ENCODE measurements at regions not wholly inside any gene's neighbourhood (a gene's known extent, or its start where the extent isn't known, plus 50 kb on each side); places are given as distances from the start of the nearest gene placed in this dataset.
"Not testable (repeated sequence)": the region's sequence is repeated elsewhere in the genome, so short reads cannot be mapped to it uniquely, and the experiment has no call there.

DNA sequence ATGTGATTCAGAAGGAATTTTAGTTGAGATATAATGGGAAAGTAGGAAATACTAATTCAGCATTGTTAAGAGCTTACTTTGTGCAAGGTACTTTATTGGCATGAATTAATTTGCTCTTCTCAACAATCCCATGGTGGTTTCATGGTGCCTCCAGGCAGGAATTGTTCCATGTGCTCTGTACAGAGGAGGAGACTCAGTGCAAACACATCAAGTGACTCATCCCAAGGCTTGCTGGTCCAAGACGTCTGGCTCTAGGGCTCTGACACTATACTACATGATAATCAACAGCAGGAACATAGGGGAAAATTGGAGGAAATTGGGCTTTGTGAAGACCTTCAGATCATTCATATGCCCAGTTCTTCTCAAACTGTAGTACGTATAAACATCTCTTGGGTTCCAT, 66.5 kb upstream of the PRKG1 start:
- no peak for DNase-seq (ENCODE audit: low read depth, low spot score)
- no peaks in the 10 kb centered on the region for H3K4me1 ChIP-seq (ENCODE audit: insufficient read depth, insufficient read length)
- no peak for TF ChIP-seq YY1 (IDR thresholded peaks at IDR 0.05; ENCODE audit: insufficient read depth, insufficient read length)
- TF ChIP-seq ZNF274 (IDR thresholded peaks at IDR 0.05; ENCODE audit: low read depth, low read length), result no peak
- TF ChIP-seq SUZ12 (IDR thresholded peaks at IDR 0.05; ENCODE audit: extremely low read depth, insufficient read depth, insufficient read length), result no peak
- no peaks in the 10 kb centered on the region for H3K27me3 ChIP-seq (ENCODE audit: insufficient read depth, insufficient read length)
- H3K9ac ChIP-seq (ENCODE audit: insufficient read length, low read depth), result no peak overlapping the region
- no peak overlapping the region for H3K4me3 ChIP-seq (ENCODE audit: insufficient read length, low read depth)
- no peaks in the 10 kb centered on the region for H3K9me3 ChIP-seq (ENCODE audit: insufficient read depth, low read length)
- H3K36me3 ChIP-seq (ENCODE audit: insufficient read depth, insufficient read length, low read length), result no peaks in the 10 kb centered on the region

DNA sequence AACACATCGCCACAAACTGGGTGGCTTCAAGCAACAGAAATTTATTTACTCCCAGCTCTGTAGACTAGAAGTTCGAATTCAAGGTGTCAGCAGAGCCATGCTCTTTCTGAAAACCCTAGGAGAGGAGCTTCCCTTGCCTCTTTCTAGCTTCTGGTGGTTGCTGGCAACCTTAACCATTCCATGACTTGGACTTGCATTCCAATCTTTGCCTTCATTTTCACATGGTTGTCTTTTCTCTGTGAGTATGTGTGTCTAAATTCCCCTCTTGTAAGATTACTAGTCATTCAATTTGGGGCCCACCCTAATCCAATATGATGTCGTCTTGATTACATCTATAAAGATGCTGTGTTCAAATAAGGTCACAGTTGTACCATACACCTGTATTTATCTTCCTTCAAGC, 65.9 kb upstream of the PRKG1 start:
- Histone ChIP-seq H3K9me3 (ENCODE audit: insufficient read depth, low read length) (no peaks in the 10 kb centered on the region), H3K27me3 (ENCODE audit: insufficient read depth, insufficient read length) (no peaks in the 10 kb centered on the region), H3K4me3 (ENCODE audit: insufficient read length, low read depth) (no peak overlapping the region), H3K9ac (ENCODE audit: insufficient read length, low read depth) (no peak overlapping the region), H3K4me1 (ENCODE audit: insufficient read depth, insufficient read length) (no peaks in the 10 kb centered on the region), H3K36me3 (ENCODE audit: insufficient read depth, insufficient read length, low read length) (no peaks in the 10 kb centered on the region)
- TF ChIP-seq ZNF274 (IDR thresholded peaks at IDR 0.05; ENCODE audit: low read depth, low read length) (no peak), SUZ12 (IDR thresholded peaks at IDR 0.05; ENCODE audit: extremely low read depth, insufficient read depth, insufficient read length) (no peak), YY1 (IDR thresholded peaks at IDR 0.05; ENCODE audit: insufficient read depth, insufficient read length) (no peak)
- DNase-seq (ENCODE audit: low read depth, low spot score), result no peak

DNA sequence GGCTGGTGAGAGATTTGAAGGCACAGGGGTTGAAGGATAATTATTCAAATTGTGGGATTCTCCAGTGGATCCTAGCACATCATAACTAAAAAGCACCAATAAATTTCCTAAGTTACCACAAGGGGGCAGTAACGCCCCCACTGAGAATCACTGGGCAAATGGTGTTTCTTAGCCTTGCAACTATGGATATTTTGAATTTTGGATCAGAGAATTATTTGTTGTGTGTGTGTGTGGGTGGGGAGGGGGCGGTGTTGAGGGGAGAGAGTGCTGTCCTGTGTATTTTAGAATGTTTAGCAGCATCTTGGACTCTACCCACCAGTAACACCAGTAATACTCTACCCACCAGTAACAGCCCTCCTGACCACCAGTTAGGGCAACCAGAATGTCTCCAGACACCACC, 63.3 kb upstream of the PRKG1 start:
- Histone ChIP-seq H3K4me1 (ENCODE audit: insufficient read depth, insufficient read length) (no peaks in the 10 kb centered on the region), H3K9ac (ENCODE audit: insufficient read length, low read depth) (no peak overlapping the region), H3K36me3 (ENCODE audit: insufficient read depth, insufficient read length, low read length) (no peaks in the 10 kb centered on the region), H3K27me3 (ENCODE audit: insufficient read depth, insufficient read length) (no peaks in the 10 kb centered on the region), H3K4me3 (ENCODE audit: insufficient read length, low read depth) (no peak overlapping the region), H3K9me3 (ENCODE audit: insufficient read depth, low read length) (no peaks in the 10 kb centered on the region)
- DNase-seq (ENCODE audit: low read depth, low spot score), result no peak
- TF ChIP-seq YY1 (IDR thresholded peaks at IDR 0.05; ENCODE audit: insufficient read depth, insufficient read length) (no peak), SUZ12 (IDR thresholded peaks at IDR 0.05; ENCODE audit: extremely low read depth, insufficient read depth, insufficient read length) (no peak), ZNF274 (IDR thresholded peaks at IDR 0.05; ENCODE audit: low read depth, low read length) (no peak)

DNA sequence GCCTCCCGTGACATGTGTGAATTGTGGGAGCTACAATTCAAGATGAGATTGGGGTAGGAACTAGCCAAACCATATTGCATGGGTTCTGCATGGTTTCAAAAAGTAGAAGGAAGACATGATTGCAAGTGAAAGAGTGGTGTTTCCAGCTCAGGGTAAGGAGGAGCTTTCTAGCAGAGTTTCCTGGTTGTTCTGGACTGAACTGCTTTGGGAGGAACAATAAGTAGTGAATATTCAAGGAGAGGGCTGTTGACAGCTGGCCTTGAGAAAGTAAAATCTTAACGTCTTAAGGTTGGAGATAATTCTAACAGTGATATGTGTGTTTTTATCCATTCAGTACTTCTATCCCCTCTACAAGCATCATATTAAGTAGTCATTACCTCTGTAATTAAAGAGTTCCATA, 62.2 kb upstream of the PRKG1 start:
- DNase-seq (ENCODE audit: low read depth, low spot score), result no peak
- Histone ChIP-seq H3K9me3 (ENCODE audit: insufficient read depth, low read length) (no peaks in the 10 kb centered on the region), H3K4me1 (ENCODE audit: insufficient read depth, insufficient read length) (no peaks in the 10 kb centered on the region), H3K9ac (ENCODE audit: insufficient read length, low read depth) (no peak overlapping the region), H3K4me3 (ENCODE audit: insufficient read length, low read depth) (no peak overlapping the region), H3K27me3 (ENCODE audit: insufficient read depth, insufficient read length) (no peaks in the 10 kb centered on the region), H3K36me3 (ENCODE audit: insufficient read depth, insufficient read length, low read length) (no peaks in the 10 kb centered on the region)
- no peak for TF ChIP-seq SUZ12 (IDR thresholded peaks at IDR 0.05; ENCODE audit: extremely low read depth, insufficient read depth, insufficient read length)
- TF ChIP-seq YY1 (IDR thresholded peaks at IDR 0.05; ENCODE audit: insufficient read depth, insufficient read length), result no peak
- no peak for TF ChIP-seq ZNF274 (IDR thresholded peaks at IDR 0.05; ENCODE audit: low read depth, low read length)

DNA sequence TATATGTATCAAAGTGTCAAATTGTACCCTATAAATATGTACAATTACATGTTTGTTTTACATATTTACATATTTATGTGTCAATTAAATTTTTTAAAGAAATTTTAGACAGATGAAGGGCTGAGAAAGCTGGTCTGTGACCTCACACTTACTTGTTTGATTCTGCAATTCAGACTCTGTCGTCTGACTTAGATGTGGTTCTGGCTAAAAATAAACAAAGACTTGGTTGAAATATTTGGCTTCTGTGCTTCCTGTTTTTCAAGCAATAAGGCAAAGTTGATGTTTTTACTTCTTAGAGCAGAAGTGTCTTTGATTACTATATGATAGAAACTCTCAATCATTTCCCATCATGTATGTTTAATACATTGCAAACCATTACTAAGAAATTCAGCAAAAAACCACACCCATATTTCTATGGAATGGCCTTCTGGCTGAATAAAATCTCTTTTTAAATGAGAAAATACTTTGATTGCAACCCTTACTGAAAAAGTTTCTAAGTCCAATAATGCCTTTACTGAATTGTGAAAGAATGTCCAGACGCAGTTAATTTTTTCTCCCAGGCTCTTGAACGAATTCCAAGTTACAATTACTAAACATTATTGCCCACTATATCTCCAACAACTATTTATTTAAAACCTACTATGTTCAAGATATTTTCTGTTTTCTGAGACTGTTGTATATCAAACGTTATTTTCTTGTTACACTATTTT, 59.5 kb upstream of the PRKG1 start:
- no peak for DNase-seq (ENCODE audit: low read depth, low spot score)
- H3K36me3 ChIP-seq (ENCODE audit: insufficient read depth, insufficient read length, low read length), result no peaks in the 10 kb centered on the region
- H3K9ac ChIP-seq (ENCODE audit: insufficient read length, low read depth), result no peak overlapping the region
- H3K4me3 ChIP-seq (ENCODE audit: insufficient read length, low read depth), result no peak overlapping the region
- H3K4me1 ChIP-seq (ENCODE audit: insufficient read depth, insufficient read length), result no peaks in the 10 kb centered on the region
- H3K9me3 ChIP-seq (ENCODE audit: insufficient read depth, low read length), result no peaks in the 10 kb centered on the region
- no peaks in the 10 kb centered on the region for H3K27me3 ChIP-seq (ENCODE audit: insufficient read depth, insufficient read length)
- no peak for TF ChIP-seq YY1 (IDR thresholded peaks at IDR 0.05; ENCODE audit: insufficient read depth, insufficient read length)
- TF ChIP-seq ZNF274 (IDR thresholded peaks at IDR 0.05; ENCODE audit: low read depth, low read length), result no peak
- TF ChIP-seq SUZ12 (IDR thresholded peaks at IDR 0.05; ENCODE audit: extremely low read depth, insufficient read depth, insufficient read length), result no peak

DNA sequence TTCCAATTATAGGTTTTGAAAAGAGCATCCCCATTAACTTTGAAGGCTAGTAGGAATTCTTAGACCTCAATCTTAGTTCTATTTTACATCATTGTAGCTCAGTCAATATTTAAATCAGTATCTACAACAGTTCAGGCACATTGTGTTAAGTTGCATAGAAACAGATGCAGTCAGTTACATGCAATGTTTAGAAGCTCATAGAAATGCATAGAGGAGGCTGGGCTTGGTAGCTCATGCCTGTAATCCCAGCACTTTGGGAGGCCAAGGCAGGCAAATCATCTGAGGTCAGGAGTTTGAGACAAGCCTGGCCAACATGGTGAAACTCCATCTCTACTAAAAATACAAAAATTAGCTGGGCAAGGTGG, 58.9 kb upstream of the PRKG1 start:
- H3K9me3 ChIP-seq (ENCODE audit: insufficient read depth, low read length); H3K27me3 ChIP-seq (ENCODE audit: insufficient read depth, insufficient read length); H3K4me3 ChIP-seq (ENCODE audit: insufficient read length, low read depth); H3K36me3 ChIP-seq (ENCODE audit: insufficient read depth, insufficient read length, low read length); H3K4me1 ChIP-seq (ENCODE audit: insufficient read depth, insufficient read length); H3K9ac ChIP-seq (ENCODE audit: insufficient read length, low read depth); DNase-seq (ENCODE audit: low read depth, low spot score): not testable (repeated sequence)

DNA sequence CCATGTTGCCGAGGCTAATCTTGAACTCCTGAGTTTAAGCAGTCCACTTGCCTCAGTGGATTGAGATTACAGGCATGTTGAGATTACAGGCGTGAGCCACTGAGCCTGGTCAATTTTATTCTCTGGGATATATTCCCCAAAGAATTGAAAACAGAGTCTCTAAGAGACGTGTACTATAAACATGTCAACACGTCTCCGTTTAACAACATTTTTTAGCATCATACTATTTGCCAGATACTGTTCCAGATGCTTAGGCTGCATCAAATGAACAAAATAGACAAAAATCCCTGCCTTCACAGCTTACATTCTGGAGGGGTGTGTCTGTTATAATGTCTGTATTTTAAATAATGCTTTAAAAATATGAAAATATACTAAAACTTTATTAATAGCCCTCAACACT, 54.1 kb upstream of the PRKG1 start:
- H3K36me3 ChIP-seq (ENCODE audit: insufficient read depth, insufficient read length, low read length), result no peaks in the 10 kb centered on the region
- no peak overlapping the region for H3K4me3 ChIP-seq (ENCODE audit: insufficient read length, low read depth)
- TF ChIP-seq ZNF274 (IDR thresholded peaks at IDR 0.05; ENCODE audit: low read depth, low read length), result no peak
- no peak for TF ChIP-seq SUZ12 (IDR thresholded peaks at IDR 0.05; ENCODE audit: extremely low read depth, insufficient read depth, insufficient read length)
- no peak for TF ChIP-seq YY1 (IDR thresholded peaks at IDR 0.05; ENCODE audit: insufficient read depth, insufficient read length)
- no peaks in the 10 kb centered on the region for H3K4me1 ChIP-seq (ENCODE audit: insufficient read depth, insufficient read length)
- H3K9ac ChIP-seq (ENCODE audit: insufficient read length, low read depth), result no peak overlapping the region
- no peak for DNase-seq (ENCODE audit: low read depth, low spot score)
- H3K27me3 ChIP-seq (ENCODE audit: insufficient read depth, insufficient read length), result no peaks in the 10 kb centered on the region
- H3K9me3 ChIP-seq (ENCODE audit: insufficient read depth, low read length), result no peaks in the 10 kb centered on the region

All from NT2/D1 (cell line).